RKO (cell line): ENCODE measurements at regions not wholly inside any gene's neighbourhood (a gene's known extent, or its start where the extent isn't known, plus 50 kb on each side); places are given as distances from the start of the nearest gene placed in this dataset.
A peak's percentile ranks its signal among the peaks of the same experiment; 100 is the strongest.

Source experiments
- DNase-seq: peaks from one replicate; pipeline ENCODE4 v3.0.0-alpha.2; 2016; ENCODE audit warnings: low spot score

- DNase-seq: no peak
These were observed 139.8 kb upstream of the TANK start for GRCh38 chr2:161020437-161020836.

- no peak for DNase-seq
These were observed 131.6 kb upstream of the TANK start for GRCh38 chr2:161028581-161028980.

- no peak for DNase-seq
These were observed 130.9 kb upstream of the TANK start for GRCh38 chr2:161029321-161029720.

DNA sequence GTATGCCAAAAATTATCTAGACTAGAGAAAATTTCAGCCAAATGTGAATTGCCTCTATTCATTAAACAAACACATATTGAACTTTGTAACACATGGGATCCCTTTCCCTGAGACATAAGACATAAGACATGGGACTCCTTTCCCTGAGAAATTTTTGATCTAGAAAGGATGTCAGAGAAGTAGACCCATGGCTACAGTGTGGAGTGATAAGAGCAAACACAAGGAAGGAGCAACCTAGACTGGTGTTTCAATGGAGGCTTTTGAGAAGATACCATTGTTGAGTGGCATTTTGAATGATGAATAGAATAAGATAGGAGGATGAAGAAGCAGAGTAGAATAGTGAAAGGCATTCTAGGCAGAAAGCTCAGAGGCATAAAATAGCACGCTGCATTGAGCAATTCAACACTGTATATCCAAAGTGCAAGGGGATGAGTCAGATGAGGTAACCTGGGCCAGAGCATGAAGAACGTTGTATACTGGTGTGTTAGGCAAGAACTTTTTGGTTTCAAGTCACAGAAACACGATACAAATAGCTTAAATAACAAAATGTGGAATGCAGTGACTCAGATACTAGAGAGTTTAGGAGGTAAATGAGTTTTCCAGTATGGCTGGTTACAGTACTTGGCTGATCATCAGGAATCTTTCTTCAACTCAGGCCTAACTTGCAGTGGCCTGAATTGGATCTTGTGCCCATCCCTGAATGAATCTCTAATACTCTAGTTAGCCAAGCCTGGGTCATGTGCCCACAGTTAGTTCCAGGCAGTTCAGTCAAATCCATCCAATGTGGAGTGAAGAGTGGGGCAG lies 129.8 kb upstream of the TANK start:
- peak; percentile 3 for DNase-seq

GRCh38 chr2:161031511-161031910 lies 128.7 kb upstream of the TANK start:
- no peak for DNase-seq

- no peak for DNase-seq
These were observed 127.6 kb upstream of the TANK start for GRCh38 chr2:161032635-161033034.

- DNase-seq: no peak
These were observed 127.1 kb upstream of the TANK start for GRCh38 chr2:161033059-161033660.

- no peak for DNase-seq
These were observed 123.3 kb upstream of the TANK start for GRCh38 chr2:161036926-161037325.

DNA sequence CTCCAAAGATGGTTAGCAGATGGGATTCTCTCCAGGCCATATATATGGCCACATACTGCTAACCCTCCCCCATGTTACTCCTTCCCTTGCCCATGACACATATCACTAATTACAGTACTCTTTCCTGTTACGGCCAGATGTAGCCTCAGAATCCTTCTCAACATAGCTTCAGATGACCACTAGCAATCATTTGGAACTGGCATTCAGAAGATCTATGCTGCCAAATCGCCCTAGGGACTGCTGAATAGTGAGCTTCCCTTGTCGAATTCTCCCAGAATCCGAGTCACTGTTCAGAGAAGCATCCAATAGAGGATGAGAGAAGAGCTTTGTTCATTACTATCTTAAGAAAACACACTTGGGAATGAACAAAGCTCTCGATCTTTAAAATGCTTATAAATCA lies 121.2 kb upstream of the TANK start:
- no peak for DNase-seq

- DNase-seq: no peak
These were observed 118.9 kb upstream of the TANK start for GRCh38 chr2:161041356-161041755.

- DNase-seq: no peak
These were observed 117.1 kb upstream of the TANK start for GRCh38 chr2:161042990-161043625.

- DNase-seq: no peak
These were observed 115.9 kb upstream of the TANK start for GRCh38 chr2:161044095-161044865.

DNA sequence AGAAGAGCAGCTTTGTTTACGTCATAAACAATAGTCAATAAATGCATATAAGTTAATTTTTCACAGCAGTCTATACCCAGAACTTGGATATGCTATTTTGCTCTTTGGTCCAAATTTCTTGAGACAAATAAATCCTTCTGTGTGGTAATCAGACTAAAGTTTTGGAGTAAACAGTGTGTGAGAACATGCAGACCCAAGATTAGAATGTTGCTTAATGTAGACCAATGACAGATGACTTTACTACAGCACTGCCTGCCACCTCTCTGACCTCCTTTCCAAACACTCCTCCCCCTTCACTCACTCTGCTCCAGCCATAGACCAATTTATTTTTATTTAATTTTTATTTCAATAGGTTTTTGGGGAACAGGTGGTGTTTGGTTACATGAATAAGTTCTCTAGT lies 115.3 kb upstream of the TANK start:
- no peak for DNase-seq

DNA sequence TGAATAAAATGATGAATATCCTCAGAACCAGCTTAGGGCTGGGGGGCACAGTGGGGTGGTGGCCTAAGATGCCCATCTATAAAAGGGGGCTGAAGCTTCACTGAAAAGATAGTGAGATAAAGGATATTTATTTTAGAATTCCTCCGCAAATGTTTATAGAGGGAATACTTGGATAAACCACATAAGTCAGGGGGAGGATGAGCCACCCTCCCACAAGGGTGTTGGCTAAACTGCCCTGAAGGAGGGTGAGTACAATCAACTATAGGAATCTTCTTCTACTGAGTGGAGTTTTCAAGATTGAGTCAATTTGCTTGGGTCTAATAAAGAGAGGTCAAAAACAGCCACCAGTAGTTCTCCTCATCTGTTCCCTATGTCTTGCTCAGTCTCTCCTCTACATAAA lies 114.5 kb upstream of the TANK start:
- no peak for DNase-seq

- no peak for DNase-seq
These were observed 113.4 kb upstream of the TANK start for GRCh38 chr2:161046876-161047275.

DNA sequence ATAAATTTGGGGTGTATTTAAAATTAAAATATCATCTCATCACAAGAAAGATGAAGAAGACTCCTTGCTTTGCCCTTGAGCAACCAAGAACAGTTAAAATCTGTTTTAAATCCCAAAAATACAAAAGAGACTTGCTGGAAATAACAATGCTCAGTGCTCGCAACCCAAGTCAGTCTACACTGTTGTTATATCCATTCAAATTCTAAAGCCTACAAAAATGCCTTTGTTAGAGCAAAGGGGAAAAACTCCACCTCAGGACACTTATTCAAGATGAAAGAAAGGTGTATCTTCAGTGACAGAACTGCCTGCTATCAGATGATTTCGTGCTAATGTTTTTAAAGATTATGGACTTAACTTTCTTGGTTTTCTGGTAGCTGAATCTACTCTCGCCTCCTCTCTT lies 111.9 kb upstream of the TANK start:
- no peak for DNase-seq

DNA sequence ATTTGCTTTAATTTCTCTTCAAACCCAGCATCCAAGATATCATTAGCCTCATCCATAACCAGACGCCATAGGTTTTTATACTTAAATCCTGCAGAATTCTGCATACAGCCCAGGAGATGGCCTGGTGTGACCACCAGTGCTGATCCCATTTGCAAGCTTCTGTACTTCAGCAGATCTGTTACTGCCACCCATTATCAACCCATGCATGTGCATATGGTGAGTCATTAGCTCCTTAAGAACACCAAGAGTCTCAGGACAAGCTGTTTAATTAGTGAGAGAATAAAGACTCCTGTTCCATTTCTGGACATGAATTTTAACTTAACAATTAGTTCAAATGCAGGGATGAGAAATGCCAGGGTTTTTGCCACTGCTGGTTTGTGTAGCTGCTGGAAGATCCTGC lies 110.7 kb upstream of the TANK start:
- DNase-seq: no peak

GRCh38 chr2:161052214-161052613 lies 108.0 kb upstream of the TANK start:
- DNase-seq: no peak

- no peak for DNase-seq
These were observed 104.9 kb upstream of the TANK start for GRCh38 chr2:161055289-161055688.

- DNase-seq: no peak
These were observed 100.8 kb upstream of the TANK start for GRCh38 chr2:161059388-161059787.

GRCh38 chr2:161061786-161062185 lies 98.4 kb upstream of the TANK start:
- no peak for DNase-seq

GRCh38 chr2:161063157-161063945 lies 96.9 kb upstream of the TANK start:
- peak; percentile 77 for DNase-seq
